DOHH2 (cell line): ENCODE measurements at regions not wholly inside any gene's neighbourhood (a gene's known extent, or its start where the extent isn't known, plus 50 kb on each side); places are given as distances from the start of the nearest gene placed in this dataset.

Experiments used
- EZH2phosphoT487 ChIP-seq: fragments of 200-600 bp; sonication (generic); IDR thresholded peaks from 2 replicates; pipeline ENCODE4 v1.6.1; 2017; ENCODE audit warnings: borderline replicate concordance, mild to moderate bottlenecking, antibody characterized with exemption, low read length, moderate library complexity, mixed read lengths
- TF ChIP-seq, protein P1 (sequence below): fragments of 200-600 bp; sonication (generic); IDR thresholded peaks from one replicate; pipeline ENCODE4 v1.5.1; 2014; ENCODE audit warnings: antibody characterized with exemption, mild to moderate bottlenecking, low read depth, low read length; ENCODE audit not compliant: poor library complexity, severe bottlenecking

DNA sequence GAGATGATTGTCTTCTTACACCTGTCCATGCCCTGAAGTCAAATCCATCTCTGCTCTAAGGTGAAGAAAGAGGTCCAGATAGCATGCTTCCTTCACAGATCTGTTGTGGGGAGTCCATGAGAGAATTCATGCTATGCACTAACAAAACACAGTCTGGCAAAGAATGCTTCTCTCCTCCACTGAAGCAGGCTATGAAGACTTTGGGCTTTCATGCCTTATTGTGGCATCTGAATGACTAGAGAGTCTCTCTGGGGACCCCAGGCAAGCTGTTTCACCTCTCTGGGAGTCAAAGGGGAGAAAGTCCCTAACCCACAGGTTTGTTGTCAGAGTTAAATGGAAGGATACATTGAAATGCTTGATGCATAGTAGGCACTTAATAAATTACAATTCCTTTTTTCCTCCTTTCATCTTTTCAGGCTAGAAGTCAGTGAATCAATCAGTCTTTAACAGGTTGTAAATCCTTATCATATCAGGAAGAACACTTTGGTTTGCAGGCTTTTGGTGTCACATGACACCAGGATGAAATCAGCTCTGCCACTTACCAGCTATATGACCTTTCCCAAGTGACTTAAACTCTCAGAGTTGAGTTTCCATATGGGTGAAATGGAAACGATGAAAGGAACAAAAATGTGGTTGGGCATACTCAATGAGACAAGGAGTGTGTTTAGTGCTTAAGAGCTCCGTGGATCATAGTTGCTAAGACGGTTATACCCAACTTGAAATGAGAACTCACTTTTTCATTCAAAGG lies 200.1 kb upstream of the DAB1 start:
- TF ChIP-seq, protein P1, sequence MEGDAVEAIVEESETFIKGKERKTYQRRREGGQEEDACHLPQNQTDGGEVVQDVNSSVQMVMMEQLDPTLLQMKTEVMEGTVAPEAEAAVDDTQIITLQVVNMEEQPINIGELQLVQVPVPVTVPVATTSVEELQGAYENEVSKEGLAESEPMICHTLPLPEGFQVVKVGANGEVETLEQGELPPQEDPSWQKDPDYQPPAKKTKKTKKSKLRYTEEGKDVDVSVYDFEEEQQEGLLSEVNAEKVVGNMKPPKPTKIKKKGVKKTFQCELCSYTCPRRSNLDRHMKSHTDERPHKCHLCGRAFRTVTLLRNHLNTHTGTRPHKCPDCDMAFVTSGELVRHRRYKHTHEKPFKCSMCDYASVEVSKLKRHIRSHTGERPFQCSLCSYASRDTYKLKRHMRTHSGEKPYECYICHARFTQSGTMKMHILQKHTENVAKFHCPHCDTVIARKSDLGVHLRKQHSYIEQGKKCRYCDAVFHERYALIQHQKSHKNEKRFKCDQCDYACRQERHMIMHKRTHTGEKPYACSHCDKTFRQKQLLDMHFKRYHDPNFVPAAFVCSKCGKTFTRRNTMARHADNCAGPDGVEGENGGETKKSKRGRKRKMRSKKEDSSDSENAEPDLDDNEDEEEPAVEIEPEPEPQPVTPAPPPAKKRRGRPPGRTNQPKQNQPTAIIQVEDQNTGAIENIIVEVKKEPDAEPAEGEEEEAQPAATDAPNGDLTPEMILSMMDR: no peak
- TF ChIP-seq EZH2phosphoT487: no peak
